Liver (tissue), 8 donors: ENCODE measurements at regions not wholly inside any gene's neighbourhood (a gene's known extent, or its start where the extent isn't known, plus 50 kb on each side); places are given as distances from the start of the nearest gene placed in this dataset.
"Not testable (repeated sequence)": the region's sequence is repeated elsewhere in the genome, so short reads cannot be mapped to it uniquely, and the experiment has no call there.

Source experiments
- DNase-seq: peaks from one replicate; pipeline ENCODE4 v3.0.0-alpha.2; 2017; ENCODE audit warnings: low spot score
- H3K27ac ChIP-seq, 2 donors: one replicate each; pipeline ENCODE4 v1.7.0; 2013; ENCODE audit warnings: inconsistent platforms in 2 of 2, low read length in 2 of 2, control low read depth in 1 of 2, low read depth in 1 of 2, mild to moderate bottlenecking in 1 of 2
- H3K27me3 ChIP-seq, 4 donors: one replicate each; pipeline versions ENCODE4 v1.6.1 to v1.7.0; 2013; ENCODE audit warnings: low read length in 3 of 4, inconsistent platforms in 1 of 4, mild to moderate bottlenecking in 1 of 4, moderate library complexity in 1 of 4; ENCODE audit not compliant: control insufficient read depth in 4 of 4, insufficient read depth in 4 of 4
- H3K36me3 ChIP-seq, 4 donors: one replicate each; pipeline versions ENCODE4 v1.6.1 to v1.7.0; 2013; ENCODE audit warnings: low read length in 3 of 4, mild to moderate bottlenecking in 3 of 4, low read depth in 1 of 4, moderate library complexity in 1 of 4; ENCODE audit not compliant: control insufficient read depth in 4 of 4, insufficient read depth in 3 of 4
- H3K4me1 ChIP-seq, 4 donors: one replicate each; pipeline versions ENCODE4 v1.6.1 to v1.7.0; 2013; ENCODE audit warnings: low read length in 3 of 4, mild to moderate bottlenecking in 3 of 4, moderate library complexity in 1 of 4; ENCODE audit not compliant: control insufficient read depth in 4 of 4, insufficient read depth in 4 of 4
- H3K4me3 ChIP-seq, 3 donors: one replicate each; pipeline versions ENCODE4 v1.6.1 to v1.7.0; 2013; ENCODE audit warnings: low read length in 3 of 3, control low read depth in 1 of 3, low read depth in 1 of 3, mild to moderate bottlenecking in 1 of 3
- H3K9ac ChIP-seq, 2 donors: one replicate each; pipeline ENCODE4 v1.7.0; 2013; ENCODE audit warnings: low read length in 2 of 2, mild to moderate bottlenecking in 2 of 2, moderate library complexity in 2 of 2, control low read depth in 1 of 2, low read depth in 1 of 2
- H3K9me3 ChIP-seq, 4 donors: one replicate each; pipeline versions ENCODE4 v1.6.1 to v1.7.0; 2013; ENCODE audit warnings: low read length in 3 of 4; ENCODE audit not compliant: control insufficient read depth in 4 of 4
- CTCF ChIP-seq: fragments of 150-350 bp; IDR thresholded peaks from 2 replicates; pipeline ENCODE4 v1.5.1; 2017; ENCODE audit warnings: improper control_type of control experiment, low read depth, low read length; ENCODE audit not compliant: missing input control
- EGR1 ChIP-seq, 2 donors: IDR thresholded peaks; 2 replicates each; pipeline ENCODE4 v1.6.1; 2016 to 2018; ENCODE audit warnings: antibody characterized with exemption in 2 of 2, low read depth in 2 of 2
- FOXA1 ChIP-seq: IDR thresholded peaks from 2 replicates; pipeline ENCODE4 v1.6.1; 2016; ENCODE audit warnings: antibody characterized with exemption
- FOXA2 ChIP-seq: IDR thresholded peaks from 2 replicates; pipeline ENCODE4 v1.6.1; 2016; ENCODE audit warnings: antibody characterized with exemption
- GABPA ChIP-seq, 2 donors: IDR thresholded peaks in 1 of 2; conservative IDR thresholded peaks in 1 of 2; 2 replicates each; pipeline ENCODE4 v1.6.1; 2016; ENCODE audit warnings: antibody characterized with exemption in 2 of 2, mild to moderate bottlenecking in 1 of 2, moderate library complexity in 1 of 2
- HNF4G ChIP-seq: IDR thresholded peaks from 2 replicates; pipeline ENCODE4 v1.6.1; 2016; ENCODE audit warnings: antibody characterized with exemption
- JUND ChIP-seq, 2 donors: IDR thresholded peaks; 2 replicates each; pipeline ENCODE4 v1.6.1; 2016; ENCODE audit warnings: antibody characterized with exemption in 2 of 2
- NR2F2 ChIP-seq: IDR thresholded peaks from 2 replicates; pipeline ENCODE4 v1.6.1; 2016; ENCODE audit warnings: antibody characterized with exemption
- RAD21 ChIP-seq, 2 donors: IDR thresholded peaks; 2 replicates each; pipeline ENCODE4 v1.6.1; 2016; ENCODE audit warnings: antibody characterized with exemption in 2 of 2, mild to moderate bottlenecking in 2 of 2
- SP1 ChIP-seq: IDR thresholded peaks from 2 replicates; pipeline ENCODE4 v1.6.1; 2018; ENCODE audit warnings: antibody characterized with exemption, mild to moderate bottlenecking
- TAF1 ChIP-seq: conservative IDR thresholded peaks from 2 replicates; pipeline ENCODE4 v1.6.1; 2016; ENCODE audit warnings: antibody characterized with exemption, mild to moderate bottlenecking
- YY1 ChIP-seq: IDR thresholded peaks from 2 replicates; pipeline ENCODE4 v1.6.1; 2016; ENCODE audit warnings: antibody characterized with exemption, mild to moderate bottlenecking
- WGBS: extraction: QIAGEN DNeasy Blood & Tissue Kit; methylation state at CpG from one replicate; pipeline ENCODE4 v1.1.7; 2013; 5-methylcytosine and 5-hydroxymethylcytosine counted together
- TF ChIP-seq, protein P1 (sequence below): IDR thresholded peaks from 2 replicates; pipeline ENCODE4 v1.6.1; 2016; ENCODE audit warnings: antibody characterized with exemption
- TF ChIP-seq, protein P2 (sequence below): IDR thresholded peaks from 2 replicates; pipeline ENCODE4 v1.6.1; 2016; ENCODE audit warnings: antibody characterized with exemption
- donor health status: healthy.
- donor health status: healthy.
- donor health status: healthy.
- donor health status: healthy.
- donor health status: healthy.

DNA sequence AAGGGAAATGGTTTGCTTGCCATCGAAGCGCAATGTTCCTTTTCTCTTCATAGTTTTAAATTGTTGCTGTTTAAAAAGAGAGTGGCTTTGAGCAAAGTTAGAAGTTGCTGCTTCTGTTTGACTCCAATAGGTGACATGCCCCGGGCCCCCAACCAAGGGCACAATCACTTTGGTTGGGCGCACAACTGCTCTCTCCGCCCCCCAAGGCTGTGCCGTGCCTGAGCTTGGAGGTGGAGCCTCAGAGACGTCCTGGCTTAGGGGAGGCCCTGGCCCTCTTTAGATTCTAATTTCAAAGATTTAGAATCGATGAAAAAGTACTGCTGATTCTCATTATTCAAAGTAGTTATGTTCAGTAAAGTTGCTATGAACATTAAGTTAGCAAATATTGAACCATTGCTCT lies 725.9 kb downstream of the COL12A1 start:
- no peak for DNase-seq
- TF ChIP-seq HNF4G, result no peak
- TF ChIP-seq JUND (IDR thresholded peaks at IDR 0.05), result no peak
- Histone ChIP-seq H3K4me1 (no peaks in the 10 kb centered on the region), H3K9me3 (no peaks in the 10 kb centered on the region), H3K4me3 (no peak overlapping the region), H3K27ac (no peak overlapping the region), H3K36me3 (no peaks in the 10 kb centered on the region), H3K9ac (no peak overlapping the region), H3K27me3 (no peaks in the 10 kb centered on the region)
- WGBS, result 83% methylated on average over 8 of the region's 8 CpGs

DNA sequence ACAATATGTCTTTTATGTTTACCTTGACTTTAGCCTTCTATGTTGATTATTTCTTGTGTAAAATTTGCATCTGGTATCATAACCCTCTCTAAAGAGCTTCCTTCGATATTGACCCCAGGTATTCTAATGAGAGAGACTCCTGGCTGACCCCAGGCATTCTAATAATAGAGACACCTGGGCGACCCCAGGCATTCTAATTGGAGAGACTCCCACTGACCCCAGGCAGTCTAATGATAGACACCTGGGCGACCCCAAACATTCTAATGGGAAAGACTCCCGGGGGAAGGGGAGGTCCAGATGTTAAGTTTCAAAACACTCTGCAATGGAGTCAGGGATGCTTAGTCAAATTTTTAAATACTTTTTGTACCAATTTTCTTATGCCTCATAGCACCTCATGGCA lies 726.4 kb downstream of the COL12A1 start:
- H3K4me1 ChIP-seq, result no peaks in the 10 kb centered on the region
- H3K27me3 ChIP-seq, result no peaks in the 10 kb centered on the region
- no peak overlapping the region for H3K4me3 ChIP-seq
- no peaks in the 10 kb centered on the region for H3K9me3 ChIP-seq
- DNase-seq, result no peak
- H3K36me3 ChIP-seq, result no peaks in the 10 kb centered on the region
- TF ChIP-seq RAD21 (IDR thresholded peaks at IDR 0.05) (no peak), EGR1 (IDR thresholded peaks at IDR 0.05; ENCODE audit: low read depth in 2 of 2) (no peak), NR2F2 (no peak), CTCF (no peak), YY1 (no peak), SP1 (no peak), TAF1 (no peak), HNF4G (no peak), FOXA1 (no peak), GABPA (IDR thresholded peaks at IDR 0.05 in 1 of 2, conservative IDR thresholded peaks at IDR 0.05 in 1 of 2) (no peak), FOXA2 (no peak)
- TF ChIP-seq, protein P1, sequence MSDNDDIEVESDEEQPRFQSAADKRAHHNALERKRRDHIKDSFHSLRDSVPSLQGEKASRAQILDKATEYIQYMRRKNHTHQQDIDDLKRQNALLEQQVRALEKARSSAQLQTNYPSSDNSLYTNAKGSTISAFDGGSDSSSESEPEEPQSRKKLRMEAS, result no peak
- TF ChIP-seq, protein P2, sequence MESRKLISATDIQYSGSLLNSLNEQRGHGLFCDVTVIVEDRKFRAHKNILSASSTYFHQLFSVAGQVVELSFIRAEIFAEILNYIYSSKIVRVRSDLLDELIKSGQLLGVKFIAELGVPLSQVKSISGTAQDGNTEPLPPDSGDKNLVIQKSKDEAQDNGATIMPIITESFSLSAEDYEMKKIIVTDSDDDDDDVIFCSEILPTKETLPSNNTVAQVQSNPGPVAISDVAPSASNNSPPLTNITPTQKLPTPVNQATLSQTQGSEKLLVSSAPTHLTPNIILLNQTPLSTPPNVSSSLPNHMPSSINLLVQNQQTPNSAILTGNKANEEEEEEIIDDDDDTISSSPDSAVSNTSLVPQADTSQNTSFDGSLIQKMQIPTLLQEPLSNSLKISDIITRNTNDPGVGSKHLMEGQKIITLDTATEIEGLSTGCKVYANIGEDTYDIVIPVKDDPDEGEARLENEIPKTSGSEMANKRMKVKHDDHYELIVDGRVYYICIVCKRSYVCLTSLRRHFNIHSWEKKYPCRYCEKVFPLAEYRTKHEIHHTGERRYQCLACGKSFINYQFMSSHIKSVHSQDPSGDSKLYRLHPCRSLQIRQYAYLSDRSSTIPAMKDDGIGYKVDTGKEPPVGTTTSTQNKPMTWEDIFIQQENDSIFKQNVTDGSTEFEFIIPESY, result no peak
- H3K27ac ChIP-seq, result no peak overlapping the region
- no peak overlapping the region for H3K9ac ChIP-seq
- WGBS, result 82% methylated on average over 4 of the region's 4 CpGs

- not testable (repeated sequence) for H3K36me3 ChIP-seq, DNase-seq
Measured at GRCh38 chr6:74474046-74474445, 731.8 kb downstream of the COL12A1 start.

DNA sequence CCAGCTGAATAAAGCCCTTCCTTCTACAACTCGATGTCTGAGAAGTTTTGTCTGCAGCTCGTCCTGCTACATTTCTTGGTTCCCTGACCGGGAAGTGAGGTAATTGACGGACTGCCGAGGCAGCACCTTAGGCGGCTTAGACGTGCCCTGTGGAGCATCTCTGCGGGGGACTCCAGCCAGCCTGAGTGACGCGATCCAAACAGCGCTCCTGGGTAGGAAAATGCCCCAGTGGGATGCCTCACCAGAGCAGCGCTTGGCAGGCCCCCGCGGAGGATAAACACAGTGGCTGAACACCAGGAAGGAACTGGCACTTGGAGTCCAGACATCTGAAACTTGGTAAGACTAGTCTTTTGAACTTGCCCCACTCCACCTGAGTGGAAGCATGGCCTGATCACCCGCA lies 737.3 kb downstream of the COL12A1 start:
- H3K27ac ChIP-seq, H3K4me1 ChIP-seq, H3K27me3 ChIP-seq, H3K9ac ChIP-seq, H3K36me3 ChIP-seq, H3K4me3 ChIP-seq, H3K9me3 ChIP-seq, DNase-seq: not testable (repeated sequence)
- 92% methylated on average over 15 of the region's 15 CpGs for WGBS

More at GRCh38 chr6:74474046-74474445, 731.8 kb downstream of the COL12A1 start:
- H3K9ac ChIP-seq, H3K9me3 ChIP-seq, H3K4me1 ChIP-seq, H3K4me3 ChIP-seq, H3K27me3 ChIP-seq, H3K27ac ChIP-seq: not testable (repeated sequence)
- WGBS, result 93% methylated on average over 10 of the region's 10 CpGs
